ENCODE measurements at regions not wholly inside any gene's neighbourhood (a gene's known extent, or its start where the extent isn't known, plus 50 kb on each side); places are given as distances from the start of the nearest gene placed in this dataset.

GRCh38 chr5:142475102-142475513 is 150.3 kb upstream of the SPRY4 start:
- no peak for DNase-seq

GRCh38 chr5:142474431-142475094 is 149.7 kb upstream of the SPRY4 start:
- DNase-seq: no peak

- DNase-seq: no peak
Observed at GRCh38 chr5:142473038-142473437, 148.2 kb upstream of the SPRY4 start.

GRCh38 chr5:142472306-142472951 is 147.6 kb upstream of the SPRY4 start:
- no peak for DNase-seq

GRCh38 chr5:142466195-142466971 is 141.6 kb upstream of the SPRY4 start:
- DNase-seq: no peak

GRCh38 chr5:142465476-142465875 is 140.7 kb upstream of the SPRY4 start:
- DNase-seq: no peak

GRCh38 chr5:142463904-142464303 is 139.1 kb upstream of the SPRY4 start:
- no peak for DNase-seq

GRCh38 chr5:142461028-142461590 is 136.3 kb upstream of the SPRY4 start:
- DNase-seq: no peak

GRCh38 chr5:142459209-142459608 is 134.4 kb upstream of the SPRY4 start:
- DNase-seq: no peak

- DNase-seq: no peak
Observed at GRCh38 chr5:142455856-142456255, 131.0 kb upstream of the SPRY4 start.

- no peak for DNase-seq
Observed at GRCh38 chr5:142453932-142454331, 129.1 kb upstream of the SPRY4 start.

GRCh38 chr5:142450419-142450818 is 125.6 kb upstream of the SPRY4 start:
- DNase-seq: no peak

GRCh38 chr5:142447887-142448286 is 123.1 kb upstream of the SPRY4 start:
- DNase-seq: no peak

- no peak for DNase-seq
Observed at GRCh38 chr5:142446960-142447279, 122.1 kb upstream of the SPRY4 start.

GRCh38 chr5:142446131-142446959 is 121.5 kb upstream of the SPRY4 start:
- DNase-seq: no peak

GRCh38 chr5:142445266-142445665 is 120.4 kb upstream of the SPRY4 start:
- no peak for DNase-seq

- DNase-seq: no peak
Observed at GRCh38 chr5:142441616-142442015, 116.8 kb upstream of the SPRY4 start.

- DNase-seq: no peak
Observed at GRCh38 chr5:142439207-142439860, 114.5 kb upstream of the SPRY4 start.

GRCh38 chr5:142438573-142438972 is 113.8 kb upstream of the SPRY4 start:
- no peak for DNase-seq

- DNase-seq: no peak
Observed at GRCh38 chr5:142437563-142437962, 112.7 kb upstream of the SPRY4 start.

Measured in anterior cingulate cortex (tissue), 58 donors.